ENCODE measurements at regions not wholly inside any gene's neighbourhood (a gene's known extent, or its start where the extent isn't known, plus 50 kb on each side); places are given as distances from the start of the nearest gene placed in this dataset.

DNA sequence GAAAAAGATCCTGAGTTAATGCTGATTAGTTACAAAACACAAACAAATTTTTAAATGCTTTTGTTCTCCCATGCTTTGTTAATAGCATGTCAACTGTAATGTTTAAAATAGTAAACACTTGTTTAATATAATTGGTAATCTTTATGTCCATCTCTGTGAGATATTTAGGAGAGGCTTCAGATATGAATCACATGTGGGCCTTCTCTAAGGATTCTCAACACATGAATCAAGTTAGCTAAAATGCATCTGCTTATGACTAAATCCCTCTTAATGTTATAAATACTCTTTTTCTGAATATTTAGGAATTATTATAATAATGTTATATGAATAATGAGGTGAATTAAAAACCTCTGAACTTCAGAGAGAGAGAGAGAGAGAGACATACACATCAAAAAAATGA is 345.9 kb upstream of the MANEA start:
- no peak overlapping the region for H3K4me3 ChIP-seq (ENCODE audit: low read depth, low read length)
- TF ChIP-seq POLR2A (IDR thresholded peaks at IDR 0.05; ENCODE audit: extremely low read depth, insufficient read length) (no peak), MYC (IDR thresholded peaks at IDR 0.05; ENCODE audit: low read depth, low read length) (no peak), MAX (IDR thresholded peaks at IDR 0.05; ENCODE audit: low read depth, low read length) (no peak)
- TF ChIP-seq, protein P1, sequence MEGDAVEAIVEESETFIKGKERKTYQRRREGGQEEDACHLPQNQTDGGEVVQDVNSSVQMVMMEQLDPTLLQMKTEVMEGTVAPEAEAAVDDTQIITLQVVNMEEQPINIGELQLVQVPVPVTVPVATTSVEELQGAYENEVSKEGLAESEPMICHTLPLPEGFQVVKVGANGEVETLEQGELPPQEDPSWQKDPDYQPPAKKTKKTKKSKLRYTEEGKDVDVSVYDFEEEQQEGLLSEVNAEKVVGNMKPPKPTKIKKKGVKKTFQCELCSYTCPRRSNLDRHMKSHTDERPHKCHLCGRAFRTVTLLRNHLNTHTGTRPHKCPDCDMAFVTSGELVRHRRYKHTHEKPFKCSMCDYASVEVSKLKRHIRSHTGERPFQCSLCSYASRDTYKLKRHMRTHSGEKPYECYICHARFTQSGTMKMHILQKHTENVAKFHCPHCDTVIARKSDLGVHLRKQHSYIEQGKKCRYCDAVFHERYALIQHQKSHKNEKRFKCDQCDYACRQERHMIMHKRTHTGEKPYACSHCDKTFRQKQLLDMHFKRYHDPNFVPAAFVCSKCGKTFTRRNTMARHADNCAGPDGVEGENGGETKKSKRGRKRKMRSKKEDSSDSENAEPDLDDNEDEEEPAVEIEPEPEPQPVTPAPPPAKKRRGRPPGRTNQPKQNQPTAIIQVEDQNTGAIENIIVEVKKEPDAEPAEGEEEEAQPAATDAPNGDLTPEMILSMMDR (IDR thresholded peaks at IDR 0.05; ENCODE audit: low read depth, low read length): no peak
- no peak for DNase-seq (ENCODE audit: low read depth)

DNA sequence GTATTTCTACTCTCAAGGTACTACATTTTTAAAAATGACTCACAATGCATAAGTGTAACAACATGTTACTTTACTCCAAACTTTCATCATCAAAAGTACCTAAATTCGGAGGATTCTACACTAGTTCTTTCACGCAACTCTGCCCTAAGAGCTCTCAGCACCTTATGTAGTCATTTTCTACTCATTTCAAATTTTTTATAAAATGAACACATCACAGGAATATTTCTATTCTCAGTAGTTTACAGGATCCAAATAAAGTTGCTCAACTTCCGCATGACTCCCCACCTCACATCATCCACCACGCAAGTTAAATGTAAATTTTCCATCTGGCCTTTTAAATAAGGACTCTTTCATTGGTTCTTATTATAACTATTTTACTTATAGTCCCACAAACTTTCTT is 344.9 kb upstream of the MANEA start:
- TF ChIP-seq POLR2A (IDR thresholded peaks at IDR 0.05; ENCODE audit: extremely low read depth, insufficient read length) (no peak), MAX (IDR thresholded peaks at IDR 0.05; ENCODE audit: low read depth, low read length) (no peak), MYC (IDR thresholded peaks at IDR 0.05; ENCODE audit: low read depth, low read length) (no peak)
- TF ChIP-seq, protein P1 (IDR thresholded peaks at IDR 0.05; ENCODE audit: low read depth, low read length): no peak
- no peak for DNase-seq (ENCODE audit: low read depth)
- no peak overlapping the region for H3K4me3 ChIP-seq (ENCODE audit: low read depth, low read length)

GRCh38 chr6:95233879-95234278 is 343.5 kb upstream of the MANEA start:
- H3K4me3 ChIP-seq (ENCODE audit: low read depth, low read length): no peak overlapping the region
- no peak for TF ChIP-seq MYC (IDR thresholded peaks at IDR 0.05; ENCODE audit: low read depth, low read length)
- no peak for TF ChIP-seq MAX (IDR thresholded peaks at IDR 0.05; ENCODE audit: low read depth, low read length)
- TF ChIP-seq, protein P1 (IDR thresholded peaks at IDR 0.05; ENCODE audit: low read depth, low read length): no peak
- TF ChIP-seq POLR2A (IDR thresholded peaks at IDR 0.05; ENCODE audit: extremely low read depth, insufficient read length): no peak

GRCh38 chr6:95240514-95240913 is 336.8 kb upstream of the MANEA start:
- no peak for DNase-seq (ENCODE audit: low read depth)
- H3K4me3 ChIP-seq (ENCODE audit: low read depth, low read length): no peak overlapping the region
- TF ChIP-seq POLR2A (IDR thresholded peaks at IDR 0.05; ENCODE audit: extremely low read depth, insufficient read length) (no peak), MAX (IDR thresholded peaks at IDR 0.05; ENCODE audit: low read depth, low read length) (no peak), MYC (IDR thresholded peaks at IDR 0.05; ENCODE audit: low read depth, low read length) (no peak)
- TF ChIP-seq, protein P1 (IDR thresholded peaks at IDR 0.05; ENCODE audit: low read depth, low read length): no peak

More at GRCh38 chr6:95233879-95234278, 343.5 kb upstream of the MANEA start:
- no peak for DNase-seq (ENCODE audit: low read depth)

DNA sequence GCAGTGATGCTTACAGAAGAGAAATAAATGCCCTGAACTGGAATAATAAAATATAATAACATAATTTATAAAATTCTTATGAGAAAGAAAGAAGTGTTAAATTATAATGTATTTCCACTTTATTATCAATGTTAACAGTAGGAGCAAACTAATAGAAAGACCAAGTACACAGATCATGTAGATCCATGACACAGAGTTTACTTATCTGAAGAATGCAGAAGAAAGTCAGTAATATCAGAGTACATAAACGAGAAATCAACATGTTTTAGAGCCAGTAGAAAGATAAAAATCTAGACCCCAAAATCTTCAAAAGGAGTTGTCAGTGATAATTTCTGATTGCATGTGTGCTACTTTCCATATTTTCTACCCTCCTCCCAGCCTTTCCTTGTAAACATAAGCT is 334.8 kb upstream of the MANEA start:
- no peak for DNase-seq (ENCODE audit: low read depth)
- no peak for TF ChIP-seq MYC (IDR thresholded peaks at IDR 0.05; ENCODE audit: low read depth, low read length)
- TF ChIP-seq, protein P1 (IDR thresholded peaks at IDR 0.05; ENCODE audit: low read depth, low read length): no peak
- no peak for TF ChIP-seq MAX (IDR thresholded peaks at IDR 0.05; ENCODE audit: low read depth, low read length)
- TF ChIP-seq POLR2A (IDR thresholded peaks at IDR 0.05; ENCODE audit: extremely low read depth, insufficient read length): no peak
- H3K4me3 ChIP-seq (ENCODE audit: low read depth, low read length): no peak overlapping the region

- no peak for DNase-seq (ENCODE audit: low read depth)
- TF ChIP-seq, protein P1 (IDR thresholded peaks at IDR 0.05; ENCODE audit: low read depth, low read length): no peak
- TF ChIP-seq MYC (IDR thresholded peaks at IDR 0.05; ENCODE audit: low read depth, low read length): no peak
- no peak for TF ChIP-seq MAX (IDR thresholded peaks at IDR 0.05; ENCODE audit: low read depth, low read length)
- no peak for TF ChIP-seq POLR2A (IDR thresholded peaks at IDR 0.05; ENCODE audit: extremely low read depth, insufficient read length)
- H3K4me3 ChIP-seq (ENCODE audit: low read depth, low read length): no peak overlapping the region
Observed at GRCh38 chr6:95243053-95243452, 334.3 kb upstream of the MANEA start.

All from NB4 (cell line).